Keratinocyte (primary cell): ENCODE measurements at regions not wholly inside any gene's neighbourhood (a gene's known extent, or its start where the extent isn't known, plus 50 kb on each side); places are given as distances from the start of the nearest gene placed in this dataset.

Source experiments
- EZH2 ChIP-seq: IDR thresholded peaks from one replicate; pipeline ENCODE4 v1.6.1; 2012; ENCODE audit warnings: inconsistent platforms, mild to moderate bottlenecking, low read length, moderate library complexity
- TF ChIP-seq, protein P1 (sequence below), 3 experiments: IDR thresholded peaks in 1 of 3; conservative IDR thresholded peaks in 1 of 3; optimal IDR thresholded peaks in 1 of 3; 2 replicates in 2 of 3; 3 replicates in 1 of 3; pipeline versions ENCODE3 to v1.5.1; 2011; ENCODE audit warnings: low read length in 3 of 3, mild to moderate bottlenecking in 3 of 3, moderate library complexity in 2 of 3, control low read depth in 1 of 3, inconsistent platforms in 1 of 3; ENCODE audit not compliant: insufficient read depth in 2 of 3; ENCODE audit errors: extremely low read depth in 1 of 3

DNA sequence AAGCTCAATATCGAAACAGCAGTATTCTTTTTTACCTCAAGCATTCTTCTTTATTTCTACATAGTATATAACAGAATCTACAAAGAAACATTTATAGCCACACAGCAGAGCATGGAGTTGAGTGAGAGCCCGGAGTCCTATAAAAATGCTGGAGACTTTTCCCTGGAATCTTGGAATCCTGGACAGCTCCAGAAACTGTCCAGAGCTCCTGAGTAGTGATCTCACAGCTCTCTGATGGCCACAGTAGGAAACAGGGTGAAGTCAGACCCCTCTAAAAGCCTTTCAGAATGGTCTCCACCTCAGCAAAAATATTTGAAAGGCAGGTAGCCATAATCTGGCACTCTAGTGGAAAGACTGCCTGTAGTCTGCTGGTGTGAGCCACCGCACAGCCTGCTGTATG is 149.3 kb upstream of the STXBP5 start:
- TF ChIP-seq, protein P1, sequence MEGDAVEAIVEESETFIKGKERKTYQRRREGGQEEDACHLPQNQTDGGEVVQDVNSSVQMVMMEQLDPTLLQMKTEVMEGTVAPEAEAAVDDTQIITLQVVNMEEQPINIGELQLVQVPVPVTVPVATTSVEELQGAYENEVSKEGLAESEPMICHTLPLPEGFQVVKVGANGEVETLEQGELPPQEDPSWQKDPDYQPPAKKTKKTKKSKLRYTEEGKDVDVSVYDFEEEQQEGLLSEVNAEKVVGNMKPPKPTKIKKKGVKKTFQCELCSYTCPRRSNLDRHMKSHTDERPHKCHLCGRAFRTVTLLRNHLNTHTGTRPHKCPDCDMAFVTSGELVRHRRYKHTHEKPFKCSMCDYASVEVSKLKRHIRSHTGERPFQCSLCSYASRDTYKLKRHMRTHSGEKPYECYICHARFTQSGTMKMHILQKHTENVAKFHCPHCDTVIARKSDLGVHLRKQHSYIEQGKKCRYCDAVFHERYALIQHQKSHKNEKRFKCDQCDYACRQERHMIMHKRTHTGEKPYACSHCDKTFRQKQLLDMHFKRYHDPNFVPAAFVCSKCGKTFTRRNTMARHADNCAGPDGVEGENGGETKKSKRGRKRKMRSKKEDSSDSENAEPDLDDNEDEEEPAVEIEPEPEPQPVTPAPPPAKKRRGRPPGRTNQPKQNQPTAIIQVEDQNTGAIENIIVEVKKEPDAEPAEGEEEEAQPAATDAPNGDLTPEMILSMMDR (optimal IDR thresholded peaks at IDR 0.05 in 1 of 3, IDR thresholded peaks at IDR 0.05 in 1 of 3, conservative IDR thresholded peaks at IDR 0.05 in 1 of 3; ENCODE audit: extremely low read depth in 1 of 3, insufficient read depth in 2 of 3, low read length in 3 of 3) = no peak
- TF ChIP-seq EZH2 = no peak
